ENCODE measurements at regions not wholly inside any gene's neighbourhood (a gene's known extent, or its start where the extent isn't known, plus 50 kb on each side); places are given as distances from the start of the nearest gene placed in this dataset.

DNA sequence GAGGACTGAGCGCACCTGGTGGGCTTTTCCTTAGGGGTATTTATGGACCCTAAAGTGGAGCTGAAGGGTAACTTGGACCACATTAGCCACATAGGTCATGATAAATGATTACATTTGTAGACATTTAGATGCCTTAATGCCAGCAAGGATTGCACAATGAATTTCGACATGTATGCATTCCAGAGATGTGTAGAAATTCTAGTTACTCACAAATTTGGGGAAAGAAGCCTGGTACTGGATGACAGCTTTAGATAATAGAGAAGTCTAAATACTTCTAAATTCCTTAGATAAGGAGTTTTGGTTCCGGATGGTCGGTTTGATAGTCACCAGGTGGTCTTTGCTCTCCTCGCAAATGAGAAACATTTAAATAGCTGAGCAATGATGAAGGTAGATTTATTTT is 609.5 kb upstream of the PRKX start:
- Histone ChIP-seq H3K36me3 (ENCODE audit: insufficient read depth) (no peaks in the 10 kb centered on the region), H4K20me1 (replicated peaks; ENCODE audit: insufficient read depth) (no peaks in the 10 kb centered on the region), H3K4me3 (no peak overlapping the region), H3K79me2 (replicated peaks; ENCODE audit: insufficient read depth) (no peaks in the 10 kb centered on the region), H3K4me1 (ENCODE audit: insufficient read depth) (no peaks in the 10 kb centered on the region; the same call in 1 of the 2 replicates), H3F3A (replicated peaks; ENCODE audit: low read depth) (no peaks in the 10 kb centered on the region), H3K4me2 (no peak overlapping the region), H2AFZ (no peak overlapping the region), H3K9me2 (ENCODE audit: insufficient read depth) (no peaks in the 10 kb centered on the region), H3K27ac (ENCODE audit: low read depth) (no peak overlapping the region), H3K27me3 (ENCODE audit: insufficient read depth) (no peaks in the 10 kb centered on the region)
- H3K27ac Mint-ChIP-seq: no peak overlapping the region
- no peaks in the 10 kb centered on the region for H3K36me3 Mint-ChIP-seq (ENCODE audit: low read depth)
- TF ChIP-seq ZNF331 (CRISPR knock-in tag; IDR thresholded peaks at IDR 0.05; ENCODE audit: low read depth) (no peak), CREB1 (CRISPR knock-in tag; IDR thresholded peaks at IDR 0.05; ENCODE audit: low read depth) (no peak), STAT1 (IDR thresholded peaks at IDR 0.05; ENCODE audit: unreplicated experiment) (no peak), EZH2 (IDR thresholded peaks at IDR 0.05; ENCODE audit: low read depth, unreplicated experiment) (no peak), EZH2phosphoT487 (IDR thresholded peaks at IDR 0.05; ENCODE audit: unreplicated experiment) (no peak), JUNB (IDR thresholded peaks at IDR 0.05; ENCODE audit: unreplicated experiment) (no peak), ZNF114 (CRISPR knock-in tag; IDR thresholded peaks at IDR 0.05) (no peak), POLR2AphosphoS5 (IDR thresholded peaks at IDR 0.05; ENCODE audit: low read depth) (no peak), NANOG (IDR thresholded peaks at IDR 0.05; ENCODE audit: borderline replicate concordance) (no peak)
- TF ChIP-seq, protein P1, sequence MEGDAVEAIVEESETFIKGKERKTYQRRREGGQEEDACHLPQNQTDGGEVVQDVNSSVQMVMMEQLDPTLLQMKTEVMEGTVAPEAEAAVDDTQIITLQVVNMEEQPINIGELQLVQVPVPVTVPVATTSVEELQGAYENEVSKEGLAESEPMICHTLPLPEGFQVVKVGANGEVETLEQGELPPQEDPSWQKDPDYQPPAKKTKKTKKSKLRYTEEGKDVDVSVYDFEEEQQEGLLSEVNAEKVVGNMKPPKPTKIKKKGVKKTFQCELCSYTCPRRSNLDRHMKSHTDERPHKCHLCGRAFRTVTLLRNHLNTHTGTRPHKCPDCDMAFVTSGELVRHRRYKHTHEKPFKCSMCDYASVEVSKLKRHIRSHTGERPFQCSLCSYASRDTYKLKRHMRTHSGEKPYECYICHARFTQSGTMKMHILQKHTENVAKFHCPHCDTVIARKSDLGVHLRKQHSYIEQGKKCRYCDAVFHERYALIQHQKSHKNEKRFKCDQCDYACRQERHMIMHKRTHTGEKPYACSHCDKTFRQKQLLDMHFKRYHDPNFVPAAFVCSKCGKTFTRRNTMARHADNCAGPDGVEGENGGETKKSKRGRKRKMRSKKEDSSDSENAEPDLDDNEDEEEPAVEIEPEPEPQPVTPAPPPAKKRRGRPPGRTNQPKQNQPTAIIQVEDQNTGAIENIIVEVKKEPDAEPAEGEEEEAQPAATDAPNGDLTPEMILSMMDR (conservative IDR thresholded peaks at IDR 0.05; ENCODE audit: low read depth in 2 of 2): no peak
- TF ChIP-seq, protein P2, sequence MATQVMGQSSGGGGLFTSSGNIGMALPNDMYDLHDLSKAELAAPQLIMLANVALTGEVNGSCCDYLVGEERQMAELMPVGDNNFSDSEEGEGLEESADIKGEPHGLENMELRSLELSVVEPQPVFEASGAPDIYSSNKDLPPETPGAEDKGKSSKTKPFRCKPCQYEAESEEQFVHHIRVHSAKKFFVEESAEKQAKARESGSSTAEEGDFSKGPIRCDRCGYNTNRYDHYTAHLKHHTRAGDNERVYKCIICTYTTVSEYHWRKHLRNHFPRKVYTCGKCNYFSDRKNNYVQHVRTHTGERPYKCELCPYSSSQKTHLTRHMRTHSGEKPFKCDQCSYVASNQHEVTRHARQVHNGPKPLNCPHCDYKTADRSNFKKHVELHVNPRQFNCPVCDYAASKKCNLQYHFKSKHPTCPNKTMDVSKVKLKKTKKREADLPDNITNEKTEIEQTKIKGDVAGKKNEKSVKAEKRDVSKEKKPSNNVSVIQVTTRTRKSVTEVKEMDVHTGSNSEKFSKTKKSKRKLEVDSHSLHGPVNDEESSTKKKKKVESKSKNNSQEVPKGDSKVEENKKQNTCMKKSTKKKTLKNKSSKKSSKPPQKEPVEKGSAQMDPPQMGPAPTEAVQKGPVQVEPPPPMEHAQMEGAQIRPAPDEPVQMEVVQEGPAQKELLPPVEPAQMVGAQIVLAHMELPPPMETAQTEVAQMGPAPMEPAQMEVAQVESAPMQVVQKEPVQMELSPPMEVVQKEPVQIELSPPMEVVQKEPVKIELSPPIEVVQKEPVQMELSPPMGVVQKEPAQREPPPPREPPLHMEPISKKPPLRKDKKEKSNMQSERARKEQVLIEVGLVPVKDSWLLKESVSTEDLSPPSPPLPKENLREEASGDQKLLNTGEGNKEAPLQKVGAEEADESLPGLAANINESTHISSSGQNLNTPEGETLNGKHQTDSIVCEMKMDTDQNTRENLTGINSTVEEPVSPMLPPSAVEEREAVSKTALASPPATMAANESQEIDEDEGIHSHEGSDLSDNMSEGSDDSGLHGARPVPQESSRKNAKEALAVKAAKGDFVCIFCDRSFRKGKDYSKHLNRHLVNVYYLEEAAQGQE (IDR thresholded peaks at IDR 0.05; ENCODE audit: unreplicated experiment): no peak
- TF ChIP-seq, protein P3, sequence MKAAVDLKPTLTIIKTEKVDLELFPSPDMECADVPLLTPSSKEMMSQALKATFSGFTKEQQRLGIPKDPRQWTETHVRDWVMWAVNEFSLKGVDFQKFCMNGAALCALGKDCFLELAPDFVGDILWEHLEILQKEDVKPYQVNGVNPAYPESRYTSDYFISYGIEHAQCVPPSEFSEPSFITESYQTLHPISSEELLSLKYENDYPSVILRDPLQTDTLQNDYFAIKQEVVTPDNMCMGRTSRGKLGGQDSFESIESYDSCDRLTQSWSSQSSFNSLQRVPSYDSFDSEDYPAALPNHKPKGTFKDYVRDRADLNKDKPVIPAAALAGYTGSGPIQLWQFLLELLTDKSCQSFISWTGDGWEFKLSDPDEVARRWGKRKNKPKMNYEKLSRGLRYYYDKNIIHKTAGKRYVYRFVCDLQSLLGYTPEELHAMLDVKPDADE (IDR thresholded peaks at IDR 0.05): no peak
- TF ChIP-seq, protein P4, sequence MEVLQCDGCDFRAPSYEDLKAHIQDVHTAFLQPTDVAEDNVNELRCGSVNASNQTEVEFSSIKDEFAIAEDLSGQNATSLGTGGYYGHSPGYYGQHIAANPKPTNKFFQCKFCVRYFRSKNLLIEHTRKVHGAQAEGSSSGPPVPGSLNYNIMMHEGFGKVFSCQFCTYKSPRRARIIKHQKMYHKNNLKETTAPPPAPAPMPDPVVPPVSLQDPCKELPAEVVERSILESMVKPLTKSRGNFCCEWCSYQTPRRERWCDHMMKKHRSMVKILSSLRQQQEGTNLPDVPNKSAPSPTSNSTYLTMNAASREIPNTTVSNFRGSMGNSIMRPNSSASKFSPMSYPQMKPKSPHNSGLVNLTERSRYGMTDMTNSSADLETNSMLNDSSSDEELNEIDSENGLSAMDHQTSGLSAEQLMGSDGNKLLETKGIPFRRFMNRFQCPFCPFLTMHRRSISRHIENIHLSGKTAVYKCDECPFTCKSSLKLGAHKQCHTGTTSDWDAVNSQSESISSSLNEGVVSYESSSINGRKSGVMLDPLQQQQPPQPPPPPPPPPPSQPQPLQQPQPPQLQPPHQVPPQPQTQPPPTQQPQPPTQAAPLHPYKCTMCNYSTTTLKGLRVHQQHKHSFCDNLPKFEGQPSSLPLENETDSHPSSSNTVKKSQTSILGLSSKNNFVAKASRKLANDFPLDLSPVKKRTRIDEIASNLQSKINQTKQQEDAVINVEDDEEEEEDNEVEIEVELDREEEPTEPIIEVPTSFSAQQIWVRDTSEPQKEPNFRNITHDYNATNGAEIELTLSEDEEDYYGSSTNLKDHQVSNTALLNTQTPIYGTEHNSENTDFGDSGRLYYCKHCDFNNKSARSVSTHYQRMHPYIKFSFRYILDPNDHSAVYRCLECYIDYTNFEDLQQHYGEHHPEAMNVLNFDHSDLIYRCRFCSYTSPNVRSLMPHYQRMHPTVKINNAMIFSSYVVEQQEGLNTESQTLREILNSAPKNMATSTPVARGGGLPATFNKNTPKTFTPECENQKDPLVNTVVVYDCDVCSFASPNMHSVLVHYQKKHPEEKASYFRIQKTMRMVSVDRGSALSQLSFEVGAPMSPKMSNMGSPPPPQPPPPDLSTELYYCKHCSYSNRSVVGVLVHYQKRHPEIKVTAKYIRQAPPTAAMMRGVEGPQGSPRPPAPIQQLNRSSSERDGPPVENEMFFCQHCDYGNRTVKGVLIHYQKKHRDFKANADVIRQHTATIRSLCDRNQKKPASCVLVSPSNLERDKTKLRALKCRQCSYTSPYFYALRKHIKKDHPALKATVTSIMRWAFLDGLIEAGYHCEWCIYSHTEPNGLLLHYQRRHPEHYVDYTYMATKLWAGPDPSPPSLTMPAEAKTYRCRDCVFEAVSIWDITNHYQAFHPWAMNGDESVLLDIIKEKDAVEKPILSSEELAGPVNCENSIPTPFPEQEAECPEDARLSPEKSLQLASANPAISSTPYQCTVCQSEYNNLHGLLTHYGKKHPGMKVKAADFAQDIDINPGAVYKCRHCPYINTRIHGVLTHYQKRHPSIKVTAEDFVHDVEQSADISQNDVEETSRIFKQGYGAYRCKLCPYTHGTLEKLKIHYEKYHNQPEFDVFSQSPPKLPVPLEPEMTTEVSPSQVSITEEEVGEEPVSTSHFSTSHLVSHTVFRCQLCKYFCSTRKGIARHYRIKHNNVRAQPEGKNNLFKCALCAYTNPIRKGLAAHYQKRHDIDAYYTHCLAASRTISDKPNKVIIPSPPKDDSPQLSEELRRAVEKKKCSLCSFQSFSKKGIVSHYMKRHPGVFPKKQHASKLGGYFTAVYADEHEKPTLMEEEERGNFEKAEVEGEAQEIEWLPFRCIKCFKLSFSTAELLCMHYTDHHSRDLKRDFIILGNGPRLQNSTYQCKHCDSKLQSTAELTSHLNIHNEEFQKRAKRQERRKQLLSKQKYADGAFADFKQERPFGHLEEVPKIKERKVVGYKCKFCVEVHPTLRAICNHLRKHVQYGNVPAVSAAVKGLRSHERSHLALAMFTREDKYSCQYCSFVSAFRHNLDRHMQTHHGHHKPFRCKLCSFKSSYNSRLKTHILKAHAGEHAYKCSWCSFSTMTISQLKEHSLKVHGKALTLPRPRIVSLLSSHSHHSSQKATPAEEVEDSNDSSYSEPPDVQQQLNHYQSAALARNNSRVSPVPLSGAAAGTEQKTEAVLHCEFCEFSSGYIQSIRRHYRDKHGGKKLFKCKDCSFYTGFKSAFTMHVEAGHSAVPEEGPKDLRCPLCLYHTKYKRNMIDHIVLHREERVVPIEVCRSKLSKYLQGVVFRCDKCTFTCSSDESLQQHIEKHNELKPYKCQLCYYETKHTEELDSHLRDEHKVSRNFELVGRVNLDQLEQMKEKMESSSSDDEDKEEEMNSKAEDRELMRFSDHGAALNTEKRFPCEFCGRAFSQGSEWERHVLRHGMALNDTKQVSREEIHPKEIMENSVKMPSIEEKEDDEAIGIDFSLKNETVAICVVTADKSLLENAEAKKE (CRISPR knock-in tag; IDR thresholded peaks at IDR 0.05): no peak
- no peak for DNase-seq (ENCODE audit: low spot score)
- no peaks in the 10 kb centered on the region for H3K27me3 Mint-ChIP-seq (ENCODE audit: insufficient read depth, low read depth, poor library complexity)
- no peak overlapping the region for H3K4me3 Mint-ChIP-seq
- no peaks in the 10 kb centered on the region; the same call in 1 of the 3 replicates for H3K9me3 Mint-ChIP-seq
- peaks cover 5% of the 10 kb centered on the region for H3K4me1 Mint-ChIP-seq
- ATAC-seq: no peak
